GM23248 (cell line): ENCODE measurements at regions not wholly inside any gene's neighbourhood (a gene's known extent, or its start where the extent isn't known, plus 50 kb on each side); places are given as distances from the start of the nearest gene placed in this dataset.

Experiments used
- EZH2 ChIP-seq: fragments of 200-600 bp; sonication (generic); IDR thresholded peaks from 2 replicates; pipeline ENCODE4 v1.6.1; 2018; ENCODE audit warnings: antibody characterized with exemption, mild to moderate bottlenecking; ENCODE audit not compliant: insufficient read depth, poor library complexity, severe bottlenecking
- EZH2phosphoT487 ChIP-seq: fragments of 200-600 bp; sonication (generic); IDR thresholded peaks from 2 replicates; pipeline ENCODE4 v1.6.1; 2018; ENCODE audit warnings: antibody characterized with exemption, moderate library complexity, mild to moderate bottlenecking, low read depth; ENCODE audit not compliant: insufficient read depth

- TF ChIP-seq EZH2 (no peak), EZH2phosphoT487 (no peak)
These were observed 240.6 kb upstream of the DGKB start for GRCh38 chr7:15143121-15143520.
